Astrocyte (in vitro differentiated cells and primary cell): ENCODE measurements at regions not wholly inside any gene's neighbourhood (a gene's known extent, or its start where the extent isn't known, plus 50 kb on each side); places are given as distances from the start of the nearest gene placed in this dataset.

Experiments
- EZH2 ChIP-seq: IDR thresholded peaks from 2 replicates; pipeline ENCODE4 v1.6.1; 2012; ENCODE audit warnings: mild to moderate bottlenecking, low read length, inconsistent platforms; ENCODE audit not compliant: insufficient read depth
- TF ChIP-seq, protein P1 (sequence below): IDR thresholded peaks from 2 replicates; pipeline ENCODE4 v1.5.1; 2011; ENCODE audit warnings: low read depth, mild to moderate bottlenecking, inconsistent platforms, low read length, moderate library complexity; ENCODE audit not compliant: insufficient read depth

DNA sequence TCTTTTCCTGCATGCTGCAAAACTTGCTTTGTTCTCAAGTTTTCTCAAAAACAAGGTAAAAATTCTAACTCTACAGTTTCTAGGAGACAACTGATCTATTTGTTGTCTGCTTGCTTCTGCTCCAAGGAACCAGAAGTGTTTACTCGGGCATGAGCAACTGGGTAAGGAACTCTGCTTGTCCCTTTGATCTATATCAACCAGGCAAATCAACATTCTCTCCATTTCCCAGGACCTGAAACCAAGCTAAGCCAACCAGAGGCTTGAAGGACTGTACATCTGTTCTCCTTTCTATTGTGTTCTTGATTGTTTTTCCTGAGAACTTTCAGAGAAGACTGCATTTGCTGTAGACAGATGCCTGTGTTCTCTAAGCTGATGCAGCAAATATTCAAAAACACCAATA is 335.0 kb upstream of the KCNH7 start:
- TF ChIP-seq, protein P1, sequence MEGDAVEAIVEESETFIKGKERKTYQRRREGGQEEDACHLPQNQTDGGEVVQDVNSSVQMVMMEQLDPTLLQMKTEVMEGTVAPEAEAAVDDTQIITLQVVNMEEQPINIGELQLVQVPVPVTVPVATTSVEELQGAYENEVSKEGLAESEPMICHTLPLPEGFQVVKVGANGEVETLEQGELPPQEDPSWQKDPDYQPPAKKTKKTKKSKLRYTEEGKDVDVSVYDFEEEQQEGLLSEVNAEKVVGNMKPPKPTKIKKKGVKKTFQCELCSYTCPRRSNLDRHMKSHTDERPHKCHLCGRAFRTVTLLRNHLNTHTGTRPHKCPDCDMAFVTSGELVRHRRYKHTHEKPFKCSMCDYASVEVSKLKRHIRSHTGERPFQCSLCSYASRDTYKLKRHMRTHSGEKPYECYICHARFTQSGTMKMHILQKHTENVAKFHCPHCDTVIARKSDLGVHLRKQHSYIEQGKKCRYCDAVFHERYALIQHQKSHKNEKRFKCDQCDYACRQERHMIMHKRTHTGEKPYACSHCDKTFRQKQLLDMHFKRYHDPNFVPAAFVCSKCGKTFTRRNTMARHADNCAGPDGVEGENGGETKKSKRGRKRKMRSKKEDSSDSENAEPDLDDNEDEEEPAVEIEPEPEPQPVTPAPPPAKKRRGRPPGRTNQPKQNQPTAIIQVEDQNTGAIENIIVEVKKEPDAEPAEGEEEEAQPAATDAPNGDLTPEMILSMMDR: no peak
- no peak for TF ChIP-seq EZH2
